BJ (cell line): ENCODE measurements at regions not wholly inside any gene's neighbourhood (a gene's known extent, or its start where the extent isn't known, plus 50 kb on each side); places are given as distances from the start of the nearest gene placed in this dataset.

Source experiments
- CTCF ChIA-PET: fragments of 350-600 bp; formaldehyde crosslinking; extraction: SDS; loops from one replicate; lab custom pipeline; 2021; ENCODE audit warnings: antibody characterized with exemption, inconsistent platforms; lab: Yijun Ruan, JAX
- POLR2A ChIA-PET: fragments of 300-600 bp; sonication (Branson Sonifier 250); formaldehyde crosslinking; extraction: SDS; loops from one replicate; lab custom pipeline; 2021; ENCODE audit warnings: antibody characterized with exemption; lab: Charles Lee
- DNase-seq: peaks from one replicate; pipeline ENCODE4 v3.0.0-alpha.2; 2011; ENCODE audit warnings: low read depth
- H3K27me3 ChIP-seq: 2 replicates; pipeline ENCODE4 v1.6.0; 2011; ENCODE audit warnings: low read length; ENCODE audit not compliant: control insufficient read depth, insufficient read depth
- H3K36me3 ChIP-seq: 2 replicates; pipeline ENCODE4 v1.5.1; 2011; ENCODE audit warnings: low read length; ENCODE audit not compliant: control insufficient read depth, insufficient read depth
- H3K4me3 ChIP-seq: 2 replicates; pipeline ENCODE4 v1.5.1; 2011; ENCODE audit warnings: low read depth, mild to moderate bottlenecking, control low read depth, low read length
- CTCF ChIP-seq: IDR thresholded peaks from 2 replicates; pipeline ENCODE4 v1.5.1; 2011; ENCODE audit warnings: low read depth, mild to moderate bottlenecking, control low read depth, inconsistent platforms, low read length, moderate library complexity; ENCODE audit not compliant: insufficient read depth

- no peak for TF ChIP-seq CTCF
- H3K27me3 ChIP-seq, result no peaks in the 10 kb centered on the region
- ChIA-PET CTCF (no interaction called here), POLR2A (no interaction called here)
- no peaks in the 10 kb centered on the region for H3K36me3 ChIP-seq
- no peak overlapping the region for H3K4me3 ChIP-seq
- DNase-seq, result no peak
These were observed 103.3 kb downstream of the TPRA1 start for GRCh38 chr3:127487196-127487595.

- Histone ChIP-seq H3K4me3 (no peak overlapping the region), H3K27me3 (no peaks in the 10 kb centered on the region), H3K36me3 (no peaks in the 10 kb centered on the region)
- DNase-seq, result no peak
- TF ChIP-seq CTCF, result no peak
- CTCF ChIA-PET, result no interaction called here
- POLR2A ChIA-PET, result no interaction called here
These were observed 104.1 kb downstream of the TPRA1 start for GRCh38 chr3:127486321-127486944.

GRCh38 chr3:127485396-127486170 lies 105.0 kb downstream of the TPRA1 start:
- Histone ChIP-seq H3K36me3 (no peaks in the 10 kb centered on the region), H3K4me3 (no peak overlapping the region), H3K27me3 (peaks cover 3% of the 10 kb centered on the region; the same call in 1 of the 2 replicates)
- DNase-seq, result no peak
- CTCF ChIA-PET, result no interaction called here
- POLR2A ChIA-PET, result no interaction called here
- TF ChIP-seq CTCF, result no peak

GRCh38 chr3:127484601-127485388 lies 105.7 kb downstream of the TPRA1 start:
- Histone ChIP-seq H3K27me3 (peaks cover 3% of the 10 kb centered on the region; the same call in 1 of the 2 replicates), H3K36me3 (no peaks in the 10 kb centered on the region), H3K4me3 (no peak overlapping the region)
- no peak for TF ChIP-seq CTCF
- ChIA-PET POLR2A (no interaction called here), CTCF (interaction anchor here (1.5 kb wide), 1 partner anchor 17 kb away, joined by 3 read pairs; no protein-coding TSS in a partner anchor)
- no peak for DNase-seq
